MG63 (cell line): ENCODE measurements at regions not wholly inside any gene's neighbourhood (a gene's known extent, or its start where the extent isn't known, plus 50 kb on each side); places are given as distances from the start of the nearest gene placed in this dataset.

Source experiments
- DNase-seq: peaks from one replicate; pipeline ENCODE4 v3.0.0-alpha.2; 2020
- H3K27me3 ChIP-seq: fragments of 250-450 bp; sonication (Bioruptor Pico); 2 replicates; pipeline ENCODE4 v1.5.1; 2020; ENCODE audit warnings: mild to moderate bottlenecking, moderate library complexity
- H3K36me3 ChIP-seq: fragments of 250-450 bp; sonication (Bioruptor Pico); 2 replicates; pipeline ENCODE4 v1.5.1; 2020; ENCODE audit warnings: mild to moderate bottlenecking, moderate library complexity
- H3K4me3 ChIP-seq: fragments of 250-450 bp; sonication (Bioruptor Pico); 2 replicates; pipeline ENCODE4 v1.5.1; 2020; ENCODE audit warnings: mild to moderate bottlenecking, moderate library complexity
- H3K9me3 ChIP-seq: fragments of 250-450 bp; sonication (Bioruptor Pico); 2 replicates; pipeline ENCODE4 v1.5.1; 2020; ENCODE audit warnings: mild to moderate bottlenecking, moderate library complexity

DNA sequence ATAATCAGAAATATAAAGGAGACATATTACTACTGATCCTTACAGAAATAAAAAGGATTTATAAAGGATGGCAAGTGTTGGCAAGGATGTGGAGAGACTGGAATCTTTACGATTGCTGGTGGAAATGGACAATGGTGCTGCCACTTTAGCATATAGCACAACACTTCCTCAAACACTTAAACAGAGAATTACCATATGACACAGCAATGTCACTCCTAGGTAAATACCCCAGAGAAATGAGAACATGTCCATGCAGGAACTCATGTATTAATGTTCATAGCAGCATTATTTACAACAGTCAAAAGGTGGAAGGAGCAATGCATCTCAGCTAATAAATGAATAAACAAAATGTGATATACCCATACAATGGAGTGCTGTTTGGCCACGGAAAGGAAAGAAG lies 137.5 kb downstream of the NDUFA10 start:
- Histone ChIP-seq H3K4me3 (no peak overlapping the region), H3K9me3 (peaks cover 12% of the 10 kb centered on the region), H3K36me3 (no peaks in the 10 kb centered on the region), H3K27me3 (no peaks in the 10 kb centered on the region)
- no peak for DNase-seq

DNA sequence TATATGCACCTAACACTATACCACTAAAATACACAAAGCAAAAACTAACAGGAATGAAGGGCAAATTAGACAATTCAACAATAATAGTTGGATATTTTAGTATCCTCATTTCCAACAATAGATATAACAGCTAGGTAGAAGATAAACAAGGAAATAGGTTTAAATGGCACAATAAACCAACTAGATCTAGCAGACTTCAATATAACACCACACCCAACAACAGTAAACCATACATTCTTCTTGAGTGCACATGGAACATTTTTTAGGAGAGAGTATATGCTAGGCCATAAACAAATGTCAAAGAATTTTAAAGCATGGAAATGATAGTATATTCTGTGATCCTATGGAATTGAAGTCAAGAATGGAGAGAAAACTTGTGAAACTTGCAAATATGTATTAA lies 138.4 kb downstream of the NDUFA10 start:
- Histone ChIP-seq H3K27me3 (no peaks in the 10 kb centered on the region), H3K36me3 (no peaks in the 10 kb centered on the region), H3K4me3 (no peak overlapping the region), H3K9me3 (peaks cover 12% of the 10 kb centered on the region)
- DNase-seq: no peak

- H3K36me3 ChIP-seq: no peaks in the 10 kb centered on the region
- no peak for DNase-seq
- no peak overlapping the region for H3K4me3 ChIP-seq
- H3K27me3 ChIP-seq: no peaks in the 10 kb centered on the region
- peaks cover 12% of the 10 kb centered on the region for H3K9me3 ChIP-seq
Measured at GRCh38 chr2:239884875-239885274, 140.3 kb downstream of the NDUFA10 start.

GRCh38 chr2:239884051-239884405 lies 141.1 kb downstream of the NDUFA10 start:
- Histone ChIP-seq H3K9me3 (peaks cover 12% of the 10 kb centered on the region), H3K4me3 (no peak overlapping the region), H3K36me3 (no peaks in the 10 kb centered on the region), H3K27me3 (no peaks in the 10 kb centered on the region)
- no peak for DNase-seq

GRCh38 chr2:239883326-239884050 lies 141.7 kb downstream of the NDUFA10 start:
- no peaks in the 10 kb centered on the region for H3K27me3 ChIP-seq
- no peaks in the 10 kb centered on the region for H3K36me3 ChIP-seq
- peaks cover 12% of the 10 kb centered on the region for H3K9me3 ChIP-seq
- no peak overlapping the region for H3K4me3 ChIP-seq
- DNase-seq: no peak

DNA sequence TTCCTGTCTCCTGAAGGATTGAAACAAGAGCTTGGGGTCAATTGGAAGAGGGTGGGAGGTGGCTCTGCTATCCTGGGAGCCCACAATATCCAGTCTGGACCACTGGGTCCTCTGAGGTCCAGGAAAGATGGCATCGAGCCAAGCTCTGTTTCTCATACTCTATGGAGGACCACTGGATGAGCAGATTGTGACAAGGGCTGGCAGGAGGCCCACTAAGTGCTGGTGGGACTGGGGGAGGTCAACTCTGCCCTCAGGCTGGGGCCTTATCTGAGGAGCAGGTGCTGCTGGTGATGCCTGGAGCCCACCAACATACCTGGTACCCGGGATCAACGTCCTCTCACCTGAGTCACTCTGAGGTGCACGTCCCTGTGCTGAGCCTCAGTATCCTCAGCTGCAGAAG lies 142.4 kb downstream of the NDUFA10 start:
- H3K27me3 ChIP-seq: no peaks in the 10 kb centered on the region
- H3K9me3 ChIP-seq: peaks cover 12% of the 10 kb centered on the region
- no peak overlapping the region for H3K4me3 ChIP-seq
- no peaks in the 10 kb centered on the region for H3K36me3 ChIP-seq
- DNase-seq: no peak

- no peaks in the 10 kb centered on the region for H3K36me3 ChIP-seq
- DNase-seq: no peak
- H3K4me3 ChIP-seq: no peak overlapping the region
- no peaks in the 10 kb centered on the region for H3K27me3 ChIP-seq
- peaks cover 12% of the 10 kb centered on the region for H3K9me3 ChIP-seq
Measured at GRCh38 chr2:239882331-239882732, 142.8 kb downstream of the NDUFA10 start.

- no peak overlapping the region for H3K4me3 ChIP-seq
- peaks cover 12% of the 10 kb centered on the region for H3K9me3 ChIP-seq
- H3K27me3 ChIP-seq: no peaks in the 10 kb centered on the region
- no peak for DNase-seq
- no peaks in the 10 kb centered on the region for H3K36me3 ChIP-seq
Measured at GRCh38 chr2:239881561-239882320, 143.4 kb downstream of the NDUFA10 start.

DNA sequence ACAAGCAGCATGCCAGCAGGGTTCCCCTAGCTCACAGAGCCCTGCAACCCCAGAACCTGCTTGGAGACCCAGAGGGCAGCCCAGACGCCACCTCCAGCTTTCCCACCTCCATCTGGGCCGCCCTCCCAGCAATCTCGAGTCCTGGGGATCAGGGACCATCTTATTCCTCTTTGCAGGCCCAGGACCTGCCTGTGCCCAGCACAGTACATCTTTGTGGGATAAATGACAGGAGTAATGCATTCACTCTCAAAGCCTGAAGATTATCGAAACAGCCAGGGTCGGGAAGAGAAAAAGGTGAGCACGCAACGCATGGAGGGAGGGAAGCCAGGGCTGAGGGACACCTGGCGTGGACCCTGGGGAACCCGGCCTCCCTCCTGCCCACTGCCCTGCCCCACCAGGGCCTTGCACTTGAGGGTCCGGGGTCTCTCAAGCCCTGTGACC lies 144.1 kb downstream of the NDUFA10 start:
- Histone ChIP-seq H3K9me3 (peaks cover 12% of the 10 kb centered on the region), H3K4me3 (no peak overlapping the region), H3K27me3 (no peaks in the 10 kb centered on the region), H3K36me3 (no peaks in the 10 kb centered on the region)
- DNase-seq: no peak

DNA sequence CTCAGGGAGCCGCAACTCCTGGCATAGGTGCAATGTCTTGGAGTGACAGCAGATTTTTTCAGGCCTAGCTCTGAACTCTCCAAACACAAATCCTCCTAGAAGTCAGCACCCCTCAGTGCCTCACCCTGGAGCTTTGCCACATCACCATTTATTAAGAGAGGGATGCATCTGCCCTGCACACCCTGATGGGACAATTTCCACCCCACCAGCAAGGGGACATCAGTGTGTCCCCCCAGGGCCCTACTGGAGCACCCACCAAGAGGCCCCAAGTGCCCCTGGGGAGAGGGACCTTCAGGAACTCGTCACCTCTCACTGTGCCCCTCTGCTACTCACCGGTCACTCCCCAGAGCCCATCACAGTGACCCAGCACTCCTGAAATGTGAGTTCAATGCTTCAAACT lies 144.7 kb downstream of the NDUFA10 start:
- Histone ChIP-seq H3K36me3 (no peaks in the 10 kb centered on the region), H3K9me3 (peaks cover 12% of the 10 kb centered on the region), H3K27me3 (no peaks in the 10 kb centered on the region), H3K4me3 (no peak overlapping the region)
- DNase-seq: no peak

DNA sequence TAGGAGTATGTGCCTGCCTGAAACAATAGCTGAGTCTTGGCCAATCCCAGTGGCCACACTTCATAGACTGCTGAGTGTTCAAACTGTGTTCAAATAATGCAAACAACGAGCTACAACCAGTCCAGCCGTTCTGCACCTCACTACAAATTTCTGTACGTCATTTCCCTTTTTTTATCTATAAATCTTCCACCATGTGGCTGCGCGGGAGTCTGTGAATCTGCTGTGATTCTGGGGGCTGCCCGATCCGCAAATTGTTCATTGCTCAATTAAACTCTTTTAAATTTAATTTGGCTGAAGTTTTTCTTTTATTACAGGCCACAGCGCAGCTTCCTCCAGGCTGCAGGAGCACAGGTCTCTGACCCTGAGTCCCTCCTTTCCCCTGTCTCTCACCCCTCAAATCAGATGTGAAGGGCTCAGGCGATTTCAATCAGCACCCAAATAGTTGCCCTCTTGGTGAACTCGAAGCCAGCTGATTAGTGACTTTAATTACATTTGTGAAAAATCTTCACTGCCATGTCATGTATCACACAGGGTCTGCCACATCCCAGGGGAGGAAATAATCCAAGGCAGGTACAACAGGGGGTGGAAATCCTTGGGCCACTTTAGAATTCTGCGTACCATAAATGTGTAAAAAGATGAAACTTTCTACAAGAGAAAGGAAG lies 145.6 kb downstream of the NDUFA10 start:
- DNase-seq: no peak
- Histone ChIP-seq H3K4me3 (no peak overlapping the region), H3K9me3 (peaks cover 4% of the 10 kb centered on the region), H3K27me3 (no peaks in the 10 kb centered on the region), H3K36me3 (no peaks in the 10 kb centered on the region)

DNA sequence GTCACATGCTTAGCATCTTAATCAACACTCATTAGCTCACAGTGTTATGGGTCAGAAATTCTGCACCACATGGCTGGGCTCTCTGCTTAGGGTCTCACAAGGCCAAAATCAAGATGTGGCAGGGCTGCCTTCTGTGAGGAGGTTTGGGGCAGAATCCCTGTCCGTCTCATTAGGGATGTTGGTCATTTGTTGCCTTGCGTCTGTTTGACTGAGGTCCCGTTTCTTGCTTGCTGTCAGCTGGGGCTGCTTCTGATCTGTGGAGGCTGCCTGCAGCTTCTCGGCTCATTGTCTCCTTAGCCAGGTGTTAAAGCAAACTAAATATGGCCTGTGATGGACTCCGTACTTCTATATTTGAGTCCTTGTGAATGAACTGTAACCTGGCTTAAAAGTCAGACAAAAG lies 146.5 kb downstream of the NDUFA10 start:
- Histone ChIP-seq H3K9me3 (no peaks in the 10 kb centered on the region), H3K27me3 (no peaks in the 10 kb centered on the region), H3K36me3 (no peaks in the 10 kb centered on the region), H3K4me3 (no peak overlapping the region)
- no peak for DNase-seq

DNA sequence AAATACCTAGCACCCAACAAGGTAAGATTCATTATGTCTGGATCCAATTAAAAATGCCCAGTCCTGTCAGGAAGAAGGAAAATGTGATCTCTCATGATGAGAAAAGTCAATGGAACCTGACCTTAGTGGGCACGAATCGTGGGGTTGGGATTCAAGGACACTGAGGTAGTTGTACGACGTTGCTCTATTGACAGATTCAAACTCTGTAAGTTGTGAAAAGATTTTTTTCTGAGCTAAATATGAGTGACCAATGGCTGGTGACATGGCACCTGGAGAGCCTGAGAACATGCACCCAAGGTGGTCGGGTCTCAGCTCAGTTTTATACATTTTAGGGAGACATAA lies 148.2 kb downstream of the NDUFA10 start:
- DNase-seq: no peak
- Histone ChIP-seq H3K36me3 (no peaks in the 10 kb centered on the region), H3K9me3 (no peaks in the 10 kb centered on the region), H3K27me3 (no peaks in the 10 kb centered on the region), H3K4me3 (no peak overlapping the region)

GRCh38 chr2:239876271-239876947 lies 148.7 kb downstream of the NDUFA10 start:
- Histone ChIP-seq H3K4me3 (no peak overlapping the region), H3K36me3 (no peaks in the 10 kb centered on the region), H3K9me3 (no peaks in the 10 kb centered on the region), H3K27me3 (no peaks in the 10 kb centered on the region)
- DNase-seq: no peak

GRCh38 chr2:239874636-239875356 lies 150.3 kb downstream of the NDUFA10 start:
- DNase-seq: no peak

GRCh38 chr2:239873656-239874635 lies 151.2 kb downstream of the NDUFA10 start:
- Histone ChIP-seq H3K36me3 (no peaks in the 10 kb centered on the region), H3K4me3 (no peak overlapping the region), H3K9me3 (no peaks in the 10 kb centered on the region), H3K27me3 (no peaks in the 10 kb centered on the region)
- DNase-seq: no peak

More at GRCh38 chr2:239874636-239875356, 150.3 kb downstream of the NDUFA10 start:
- Histone ChIP-seq H3K36me3 (no peaks in the 10 kb centered on the region), H3K4me3 (no peak overlapping the region), H3K9me3 (no peaks in the 10 kb centered on the region), H3K27me3 (no peaks in the 10 kb centered on the region)
